Fibroblast of mammary gland (primary cell): ENCODE measurements at regions not wholly inside any gene's neighbourhood (a gene's known extent, or its start where the extent isn't known, plus 50 kb on each side); places are given as distances from the start of the nearest gene placed in this dataset.
A peak's percentile ranks its signal among the peaks of the same experiment; 100 is the strongest.

ENCODE experiments used
- DNase-seq: peaks from one replicate; pipeline ENCODE4 v3.0.0-alpha.2; 2010; ENCODE audit warnings: low read depth
- H3K4me3 ChIP-seq: 2 replicates; pipeline ENCODE4 v1.5.1; 2011; ENCODE audit warnings: low read depth, mild to moderate bottlenecking, low read length, moderate library complexity; ENCODE audit not compliant: control insufficient read depth
- CTCF ChIP-seq: conservative IDR thresholded peaks from 2 replicates; pipeline ENCODE4 v1.5.1; 2011; ENCODE audit warnings: low read depth, low read length, inconsistent platforms; ENCODE audit not compliant: control insufficient read depth, insufficient read depth

DNA sequence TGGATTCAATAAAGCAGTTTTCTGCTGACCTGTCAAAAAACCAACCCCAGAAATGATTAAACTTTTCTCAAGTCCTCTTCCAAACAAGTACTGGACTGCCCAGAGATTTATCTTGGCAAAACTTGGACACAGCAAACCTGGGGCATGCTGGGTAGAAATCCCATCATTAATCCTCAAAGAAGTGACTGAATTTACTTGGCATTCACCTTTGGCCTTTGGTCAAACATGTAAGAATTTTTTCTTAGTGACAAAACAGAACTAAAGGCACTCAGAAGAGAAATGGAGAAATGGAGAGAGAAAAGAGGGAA lies 248.6 kb upstream of the NREP start:
- peak; percentile 78 for DNase-seq
- TF ChIP-seq CTCF: no peak
- H3K4me3 ChIP-seq: no peak overlapping the region

DNA sequence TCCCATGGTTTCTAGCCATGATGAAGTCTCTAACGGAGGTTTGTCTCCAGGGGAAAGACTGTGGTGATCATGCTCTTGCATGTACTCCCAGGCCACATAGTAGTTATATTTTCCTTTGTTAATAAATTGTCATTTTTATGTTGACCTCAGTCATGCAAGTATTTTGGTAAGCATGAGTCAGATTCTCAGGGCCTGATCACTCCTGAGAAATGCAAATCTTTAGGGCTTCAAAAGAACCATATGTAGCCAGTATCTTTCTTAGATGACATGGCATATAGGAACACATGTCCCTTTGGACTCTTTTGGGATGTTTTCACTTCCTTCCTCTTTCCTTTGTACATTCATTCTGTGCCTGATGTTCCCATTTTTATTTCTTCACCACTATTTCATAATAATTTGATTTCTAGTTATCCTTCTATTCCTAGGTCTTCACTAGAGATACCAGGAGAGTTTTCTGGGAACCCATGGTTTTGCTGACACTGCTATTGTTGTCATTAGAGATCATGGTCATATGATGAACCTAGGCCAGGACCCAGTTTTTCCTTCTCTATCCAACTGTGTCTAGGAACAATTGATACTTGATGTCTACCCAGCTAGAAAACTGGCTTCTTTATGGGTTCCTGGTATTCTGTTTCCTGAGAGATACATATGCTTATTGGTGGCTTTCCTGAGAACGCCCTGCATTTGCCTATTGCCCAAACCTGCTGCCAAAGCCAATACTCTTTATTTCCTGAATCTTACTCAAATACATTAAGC lies 248.1 kb upstream of the NREP start:
- H3K4me3 ChIP-seq: no peak overlapping the region
- DNase-seq: peak; percentile 92
- TF ChIP-seq CTCF: no peak

GRCh38 chr5:112002376-112002775 lies 245.4 kb upstream of the NREP start:
- no peak for TF ChIP-seq CTCF
- no peak overlapping the region for H3K4me3 ChIP-seq
- DNase-seq: no peak

DNA sequence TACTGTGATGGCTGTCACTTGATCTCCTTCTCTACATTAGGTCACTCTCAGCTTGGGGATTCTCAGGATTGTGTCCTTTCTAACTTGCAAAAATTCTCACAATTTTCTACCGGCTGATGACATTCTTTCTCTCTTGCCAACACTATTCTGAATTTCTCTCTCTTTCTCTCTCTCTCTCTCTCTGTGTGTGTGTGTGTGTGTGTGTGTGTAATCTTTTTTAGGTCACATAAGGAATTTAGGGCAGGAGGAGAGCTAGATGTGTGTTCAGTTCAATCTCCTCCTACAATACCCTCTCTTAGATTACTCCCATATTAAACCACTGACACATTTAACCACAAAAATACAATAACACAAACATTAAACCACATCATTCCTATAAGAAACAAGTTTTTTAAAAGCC lies 242.3 kb upstream of the NREP start:
- peak; percentile 81 for DNase-seq
- no peak for TF ChIP-seq CTCF

DNA sequence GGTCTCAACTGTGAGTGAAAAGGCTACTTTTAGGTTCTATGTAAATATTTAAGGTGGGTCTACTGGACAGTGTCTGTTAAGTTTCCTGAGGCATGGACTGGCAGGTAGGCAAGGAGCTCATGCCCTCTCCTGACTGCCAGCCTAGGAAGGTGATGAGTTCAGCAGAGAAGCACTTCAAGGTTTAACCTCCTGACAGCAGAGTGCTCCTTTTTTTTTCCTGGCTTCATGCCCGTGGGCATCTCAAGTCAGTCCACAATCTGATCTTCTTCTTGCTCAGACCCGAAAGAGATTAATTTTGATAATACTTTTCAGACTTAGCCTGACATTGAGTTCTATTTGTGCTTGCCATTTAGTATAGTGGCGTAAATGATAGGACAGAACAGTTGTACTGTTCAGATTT lies 241.9 kb upstream of the NREP start:
- no peak for TF ChIP-seq CTCF

More for the DNA sequence above, 242.3 kb upstream of the NREP start:
- H3K4me3 ChIP-seq: no peak overlapping the region

GRCh38 chr5:111997711-111998110 lies 240.7 kb upstream of the NREP start:
- TF ChIP-seq CTCF: no peak
- no peak overlapping the region for H3K4me3 ChIP-seq
- peak; percentile 100 for DNase-seq

More for the DNA sequence above, 241.9 kb upstream of the NREP start:
- DNase-seq: no peak
- no peak overlapping the region for H3K4me3 ChIP-seq

- no peak overlapping the region for H3K4me3 ChIP-seq
- TF ChIP-seq CTCF: no peak
- DNase-seq: peak; percentile 97
Observed at GRCh38 chr5:111997308-111997707, 240.3 kb upstream of the NREP start.
